GM12874 (cell line): ENCODE measurements at regions not wholly inside any gene's neighbourhood (a gene's known extent, or its start where the extent isn't known, plus 50 kb on each side); places are given as distances from the start of the nearest gene placed in this dataset.

Source experiments
- TF ChIP-seq, protein P1 (sequence below): IDR thresholded peaks from 2 replicates; pipeline ENCODE4 v1.5.1; 2011; ENCODE audit warnings: low read depth, mild to moderate bottlenecking, control low read depth, low read length, moderate library complexity; ENCODE audit not compliant: insufficient read depth

DNA sequence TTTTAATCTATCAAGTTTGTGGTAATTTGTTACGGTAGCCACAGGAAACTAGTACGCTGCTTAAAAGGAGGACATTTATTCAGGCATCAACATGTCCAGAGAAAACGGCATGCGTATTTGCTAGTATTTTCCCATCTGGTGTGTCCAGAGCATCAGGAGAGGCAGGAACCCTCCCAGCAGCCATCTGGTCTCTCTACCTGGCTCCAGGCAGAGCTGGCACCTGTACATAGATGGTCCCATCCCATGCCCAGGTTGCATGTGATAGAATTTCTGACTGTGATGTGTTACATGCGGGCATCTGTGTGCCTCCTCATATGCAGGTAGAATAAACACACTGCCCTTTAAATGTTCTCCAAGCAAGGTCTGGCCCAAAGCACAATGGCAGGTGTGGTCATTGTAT lies 57.9 kb upstream of the PAGE1 start:
- TF ChIP-seq, protein P1, sequence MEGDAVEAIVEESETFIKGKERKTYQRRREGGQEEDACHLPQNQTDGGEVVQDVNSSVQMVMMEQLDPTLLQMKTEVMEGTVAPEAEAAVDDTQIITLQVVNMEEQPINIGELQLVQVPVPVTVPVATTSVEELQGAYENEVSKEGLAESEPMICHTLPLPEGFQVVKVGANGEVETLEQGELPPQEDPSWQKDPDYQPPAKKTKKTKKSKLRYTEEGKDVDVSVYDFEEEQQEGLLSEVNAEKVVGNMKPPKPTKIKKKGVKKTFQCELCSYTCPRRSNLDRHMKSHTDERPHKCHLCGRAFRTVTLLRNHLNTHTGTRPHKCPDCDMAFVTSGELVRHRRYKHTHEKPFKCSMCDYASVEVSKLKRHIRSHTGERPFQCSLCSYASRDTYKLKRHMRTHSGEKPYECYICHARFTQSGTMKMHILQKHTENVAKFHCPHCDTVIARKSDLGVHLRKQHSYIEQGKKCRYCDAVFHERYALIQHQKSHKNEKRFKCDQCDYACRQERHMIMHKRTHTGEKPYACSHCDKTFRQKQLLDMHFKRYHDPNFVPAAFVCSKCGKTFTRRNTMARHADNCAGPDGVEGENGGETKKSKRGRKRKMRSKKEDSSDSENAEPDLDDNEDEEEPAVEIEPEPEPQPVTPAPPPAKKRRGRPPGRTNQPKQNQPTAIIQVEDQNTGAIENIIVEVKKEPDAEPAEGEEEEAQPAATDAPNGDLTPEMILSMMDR, result no peak

DNA sequence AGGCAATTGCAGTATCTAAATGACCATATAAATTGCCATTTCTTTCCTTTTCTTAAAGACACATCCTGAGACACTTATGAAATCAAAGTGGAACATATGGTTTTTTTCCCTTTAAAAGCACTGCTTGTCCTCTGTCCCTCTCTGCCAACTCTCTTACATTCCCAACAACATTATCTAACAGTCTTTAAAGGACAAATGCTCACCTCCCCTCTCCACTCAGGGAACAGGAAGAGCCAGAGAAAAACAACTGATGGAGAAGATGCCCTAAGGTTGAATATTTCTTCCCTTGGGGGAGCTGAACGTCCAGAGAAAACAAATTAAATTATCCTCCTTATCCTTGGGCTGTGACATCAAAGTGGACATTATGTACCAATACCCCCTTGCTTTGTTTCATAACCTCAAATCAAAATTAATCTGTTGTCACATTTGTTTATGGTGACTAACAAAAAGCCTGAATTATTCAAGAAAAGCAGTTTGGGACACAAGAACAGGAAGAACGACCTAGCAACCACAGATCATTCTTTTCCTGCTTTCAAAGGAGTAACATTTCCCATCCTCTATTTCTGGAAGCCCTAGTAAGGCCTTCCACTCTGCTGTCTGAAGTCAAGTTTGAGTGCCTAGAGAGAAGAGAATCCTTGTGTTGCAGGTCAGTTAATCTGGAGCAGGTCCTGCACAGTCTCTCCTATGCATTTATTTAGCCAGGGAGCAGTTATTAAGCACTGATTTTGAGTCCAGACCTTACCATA lies 52.6 kb upstream of the PAGE1 start:
- TF ChIP-seq, protein P1, result no peak

DNA sequence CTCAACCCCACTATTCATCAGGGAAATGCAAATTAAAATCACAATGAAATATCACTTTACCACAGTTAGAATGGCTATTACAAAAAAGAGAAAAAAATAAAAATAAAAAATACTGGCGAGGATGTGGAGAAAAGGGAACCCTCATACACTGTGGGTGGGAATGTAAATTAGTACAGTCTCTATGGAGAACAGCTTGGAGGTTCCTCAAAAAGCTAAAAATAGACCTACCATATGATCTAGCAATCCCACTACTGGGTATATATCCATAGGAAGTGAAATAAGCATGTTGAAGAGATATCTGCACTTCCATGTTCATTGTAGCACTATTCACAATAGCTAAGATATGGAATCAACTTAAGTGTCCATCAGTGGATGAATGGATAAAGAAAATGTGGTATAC lies 50.5 kb upstream of the PAGE1 start:
- TF ChIP-seq, protein P1, result no peak
